Natural killer cell (primary cell): ENCODE measurements at regions not wholly inside any gene's neighbourhood (a gene's known extent, or its start where the extent isn't known, plus 50 kb on each side); places are given as distances from the start of the nearest gene placed in this dataset.

Experiments used
- ATAC-seq, 3 donors: fragments of 150-1000 bp in 2 of 3; fragments of 200-7000 bp in 1 of 3; cut with Tn5 transposase; 1 replicate in 1 of 3; 2 replicates in 2 of 3; pipeline ENCODE4 v1.10.0; 2021; ENCODE audit warnings: mild to moderate bottlenecking in 2 of 3, moderate library complexity in 2 of 3
- DNase-seq, 2 donors: peaks; one replicate each; pipeline versions ENCODE4 v3.0.0 to v3.0.0-alpha.2; 2013 to 2021; ENCODE audit warnings: mixed read lengths in 1 of 2
- H3K27ac ChIP-seq: one replicate; pipeline ENCODE4 v1.5.1; 2013; ENCODE audit warnings: mild to moderate bottlenecking, low read length
- H3K27me3 ChIP-seq: one replicate; pipeline ENCODE4 v1.6.1; 2013; ENCODE audit warnings: low read length; ENCODE audit not compliant: control insufficient read depth, insufficient read depth
- H3K36me3 ChIP-seq: one replicate; pipeline ENCODE4 v1.6.1; 2013; ENCODE audit warnings: low read length; ENCODE audit not compliant: control insufficient read depth, insufficient read depth
- H3K4me1 ChIP-seq: one replicate; pipeline ENCODE4 v1.6.1; 2013; ENCODE audit warnings: low read length; ENCODE audit not compliant: control insufficient read depth, insufficient read depth
- H3K4me3 ChIP-seq: one replicate; pipeline ENCODE4 v1.5.1; 2013; ENCODE audit warnings: low read length
- H3K9me3 ChIP-seq: one replicate; pipeline ENCODE4 v1.6.1; 2013; ENCODE audit warnings: low read length; ENCODE audit not compliant: control insufficient read depth, insufficient read depth
- H3K27ac Mint-ChIP-seq, 2 donors: one replicate each; pipeline ENCODE4 v1.8.0; 2022; ENCODE audit warnings: mild to moderate bottlenecking in 2 of 2, mixed read lengths in 2 of 2, moderate library complexity in 1 of 2
- H3K27me3 Mint-ChIP-seq, 2 donors: one replicate each; pipeline ENCODE4 v1.8.0; 2022; ENCODE audit warnings: low read depth in 2 of 2, mixed read lengths in 2 of 2
- H3K36me3 Mint-ChIP-seq: one replicate; pipeline ENCODE4 v1.8.0; 2022; ENCODE audit warnings: mixed read lengths
- H3K4me1 Mint-ChIP-seq, 2 donors: one replicate each; pipeline ENCODE4 v1.8.0; 2022; ENCODE audit warnings: mixed read lengths in 2 of 2
- H3K4me3 Mint-ChIP-seq: one replicate; pipeline ENCODE4 v1.8.0; 2022; ENCODE audit warnings: mild to moderate bottlenecking, moderate library complexity, mixed read lengths
- H3K9me3 Mint-ChIP-seq, 2 donors: one replicate each; pipeline ENCODE4 v1.8.0; 2022; ENCODE audit warnings: mixed read lengths in 2 of 2
- WGBS: methylation state at CpG from one replicate; pipeline ENCODE4 v1.1.7; 2013; ENCODE audit warnings: missing lambda C conversion rate; ENCODE audit not compliant: insufficient coverage; 5-methylcytosine and 5-hydroxymethylcytosine counted together
- intact Hi-C: fragments of 100-400 bp; cut with micrococcal nuclease; formaldehyde crosslinking; loops from one replicate; pipeline ENCODE4 v1.14.2; 2022
- TF ChIP-seq, protein P1 (sequence below): fragments of 200-600 bp; IDR thresholded peaks from one replicate; pipeline ENCODE4 v1.8.0; 2022; ENCODE audit warnings: antibody characterized with exemption

DNA sequence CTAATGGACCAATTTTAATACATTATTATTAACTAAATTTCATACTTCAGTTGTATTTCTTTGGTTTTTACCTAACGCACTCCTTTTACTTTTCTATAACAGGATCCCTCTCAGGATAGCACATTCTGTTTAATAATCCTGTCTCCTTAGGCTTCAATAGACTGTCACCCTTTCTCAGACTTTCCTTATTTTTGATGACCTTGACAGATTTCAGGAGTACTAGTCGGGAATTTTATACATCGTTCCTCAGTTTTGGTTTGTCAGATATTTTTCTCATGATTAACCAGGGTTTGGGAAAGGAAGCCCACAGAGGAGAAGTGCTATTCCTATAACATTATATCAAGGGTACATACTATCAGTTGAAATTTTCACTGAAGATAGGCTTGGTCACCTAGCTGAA, 768.0 kb upstream of the GJE1 start:
- Histone ChIP-seq H3K9me3 (no peaks in the 10 kb centered on the region), H3K27ac (no peak overlapping the region), H3K4me1 (no peaks in the 10 kb centered on the region), H3K36me3 (no peaks in the 10 kb centered on the region), H3K27me3 (no peaks in the 10 kb centered on the region), H3K4me3 (no peak overlapping the region)
- WGBS, result 92% methylated on average over 3 of the region's 3 CpGs
- no peaks in the 10 kb centered on the region for H3K27me3 Mint-ChIP-seq
- H3K36me3 Mint-ChIP-seq, result no peaks in the 10 kb centered on the region
- TF ChIP-seq, protein P1, sequence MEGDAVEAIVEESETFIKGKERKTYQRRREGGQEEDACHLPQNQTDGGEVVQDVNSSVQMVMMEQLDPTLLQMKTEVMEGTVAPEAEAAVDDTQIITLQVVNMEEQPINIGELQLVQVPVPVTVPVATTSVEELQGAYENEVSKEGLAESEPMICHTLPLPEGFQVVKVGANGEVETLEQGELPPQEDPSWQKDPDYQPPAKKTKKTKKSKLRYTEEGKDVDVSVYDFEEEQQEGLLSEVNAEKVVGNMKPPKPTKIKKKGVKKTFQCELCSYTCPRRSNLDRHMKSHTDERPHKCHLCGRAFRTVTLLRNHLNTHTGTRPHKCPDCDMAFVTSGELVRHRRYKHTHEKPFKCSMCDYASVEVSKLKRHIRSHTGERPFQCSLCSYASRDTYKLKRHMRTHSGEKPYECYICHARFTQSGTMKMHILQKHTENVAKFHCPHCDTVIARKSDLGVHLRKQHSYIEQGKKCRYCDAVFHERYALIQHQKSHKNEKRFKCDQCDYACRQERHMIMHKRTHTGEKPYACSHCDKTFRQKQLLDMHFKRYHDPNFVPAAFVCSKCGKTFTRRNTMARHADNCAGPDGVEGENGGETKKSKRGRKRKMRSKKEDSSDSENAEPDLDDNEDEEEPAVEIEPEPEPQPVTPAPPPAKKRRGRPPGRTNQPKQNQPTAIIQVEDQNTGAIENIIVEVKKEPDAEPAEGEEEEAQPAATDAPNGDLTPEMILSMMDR, result no peak
- H3K9me3 Mint-ChIP-seq, result no peaks in the 10 kb centered on the region
- intact Hi-C loops, result no loop called here
- no peak overlapping the region for H3K27ac Mint-ChIP-seq
- ATAC-seq (no peak), DNase-seq (no peak)
- no peak overlapping the region for H3K4me3 Mint-ChIP-seq
- H3K4me1 Mint-ChIP-seq, result no peaks in the 10 kb centered on the region

DNA sequence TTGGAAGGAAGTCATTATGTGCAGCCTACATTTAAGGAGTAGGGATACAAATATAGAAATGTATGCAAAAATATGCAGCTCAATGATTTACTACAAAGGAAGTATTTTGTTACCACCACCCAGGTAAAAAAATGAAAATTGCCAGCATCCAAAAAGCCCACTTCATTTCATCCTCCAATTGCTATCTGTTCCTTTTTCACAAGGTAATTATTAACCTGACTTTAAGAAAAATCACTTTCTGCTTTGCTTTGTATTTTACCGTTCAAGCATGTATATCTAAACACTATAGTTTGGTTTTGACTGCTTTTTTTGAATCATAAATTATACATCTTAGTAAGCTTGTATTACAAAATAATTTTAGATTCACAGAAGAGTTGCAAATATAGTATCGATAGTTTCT, 768.5 kb upstream of the GJE1 start:
- no peak overlapping the region for H3K4me3 Mint-ChIP-seq
- H3K27ac ChIP-seq, result no peak overlapping the region
- no peak for ATAC-seq
- H3K27ac Mint-ChIP-seq, result no peak overlapping the region
- DNase-seq, result no peak
- H3K27me3 Mint-ChIP-seq, result no peaks in the 10 kb centered on the region
- H3K9me3 ChIP-seq, result no peaks in the 10 kb centered on the region
- intact Hi-C loops, result no loop called here
- H3K9me3 Mint-ChIP-seq, result no peaks in the 10 kb centered on the region
- no peaks in the 10 kb centered on the region for H3K36me3 ChIP-seq
- H3K4me1 Mint-ChIP-seq, result no peaks in the 10 kb centered on the region
- WGBS, result no CpG with 5 or more reads among the region's 2 CpGs
- no peak overlapping the region for H3K4me3 ChIP-seq
- no peaks in the 10 kb centered on the region for H3K4me1 ChIP-seq
- H3K27me3 ChIP-seq, result no peaks in the 10 kb centered on the region
- H3K36me3 Mint-ChIP-seq, result no peaks in the 10 kb centered on the region
- TF ChIP-seq, protein P1, result no peak

DNA sequence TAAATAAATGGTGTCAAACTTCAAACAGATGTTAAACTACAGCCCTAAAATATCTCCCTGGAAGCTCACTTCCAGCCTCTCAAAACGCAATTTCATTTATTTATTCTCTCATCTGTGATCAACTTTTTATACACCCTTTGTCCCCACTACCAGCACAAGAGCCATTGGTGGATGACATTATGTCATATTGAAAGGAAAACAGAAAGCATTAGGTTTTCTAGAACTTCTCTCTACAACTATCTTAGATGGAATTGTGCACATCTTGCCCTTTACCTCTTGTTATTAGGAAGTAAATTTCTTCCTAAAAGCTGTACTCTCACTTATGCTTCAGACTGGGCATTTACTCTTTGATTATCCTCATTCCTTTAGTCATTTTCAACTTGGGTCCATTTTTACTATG, 771.2 kb upstream of the GJE1 start:
- TF ChIP-seq, protein P1, result no peak
- no peak overlapping the region for H3K4me3 ChIP-seq
- no peaks in the 10 kb centered on the region for H3K27me3 ChIP-seq
- no peaks in the 10 kb centered on the region for H3K9me3 ChIP-seq
- 83% methylated on average over 1 of the region's 1 CpG for WGBS
- H3K36me3 ChIP-seq, result no peaks in the 10 kb centered on the region
- no peaks in the 10 kb centered on the region for H3K4me1 ChIP-seq
- intact Hi-C loops, result no loop called here
- H3K27ac Mint-ChIP-seq, result no peak overlapping the region
- peaks cover 0 to 2% of the 10 kb centered on the region in 2 donors for H3K9me3 Mint-ChIP-seq
- H3K4me3 Mint-ChIP-seq, result no peak overlapping the region
- H3K27me3 Mint-ChIP-seq, result no peaks in the 10 kb centered on the region
- H3K27ac ChIP-seq, result no peak overlapping the region
- DNase-seq, result no peak
- no peaks in the 10 kb centered on the region for H3K4me1 Mint-ChIP-seq
- ATAC-seq, result no peak
- H3K36me3 Mint-ChIP-seq, result no peaks in the 10 kb centered on the region

DNA sequence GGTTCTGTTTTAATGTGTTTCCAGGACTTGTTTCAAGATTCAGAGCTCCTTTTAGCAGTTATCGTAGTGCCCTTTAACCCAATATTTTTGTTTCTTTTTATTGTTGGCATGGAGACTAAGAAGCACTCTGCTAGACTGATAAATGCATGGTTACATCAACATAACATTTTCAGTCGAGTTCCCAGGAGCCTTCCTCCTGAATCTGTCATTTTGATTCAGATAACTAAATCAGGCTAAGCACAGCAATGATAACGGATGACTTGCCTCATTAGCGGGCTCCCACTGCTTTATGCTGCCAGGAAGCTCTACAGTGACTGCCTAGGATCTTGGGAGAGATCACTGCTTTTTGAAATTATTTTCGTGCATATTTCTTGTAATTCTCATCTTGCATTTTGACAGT, 772.8 kb upstream of the GJE1 start:
- Mint-ChIP-seq H3K4me1 (no peaks in the 10 kb centered on the region), H3K36me3 (no peaks in the 10 kb centered on the region), H3K4me3 (no peak overlapping the region), H3K9me3 (peaks cover 0 to 2% of the 10 kb centered on the region in 2 donors), H3K27ac (no peak overlapping the region), H3K27me3 (no peaks in the 10 kb centered on the region)
- H3K4me1 ChIP-seq, result no peaks in the 10 kb centered on the region
- H3K27ac ChIP-seq, result no peak overlapping the region
- DNase-seq, result no peak
- no peaks in the 10 kb centered on the region for H3K9me3 ChIP-seq
- H3K27me3 ChIP-seq, result no peaks in the 10 kb centered on the region
- no peak for ATAC-seq
- no peak overlapping the region for H3K4me3 ChIP-seq
- TF ChIP-seq, protein P1, result no peak
- 77% methylated on average over 5 of the region's 5 CpGs for WGBS
- intact Hi-C loops, result no loop called here
- H3K36me3 ChIP-seq, result no peaks in the 10 kb centered on the region
